HepG2 (cell line): ENCODE measurements at regions not wholly inside any gene's neighbourhood (a gene's known extent, or its start where the extent isn't known, plus 50 kb on each side); places are given as distances from the start of the nearest gene placed in this dataset.

Experiments
- HCFC1 ChIP-seq: fragments of 150-350 bp; IDR thresholded peaks from 2 replicates; pipeline ENCODE4 v1.6.1; 2014; ENCODE audit warnings: low read depth, low read length
- MAX ChIP-seq: IDR thresholded peaks from 2 replicates; pipeline ENCODE4 v1.6.1; 2012; ENCODE audit warnings: inconsistent platforms
- TAF1 ChIP-seq: sonication (generic); formaldehyde crosslinking; IDR thresholded peaks from 2 replicates; pipeline ENCODE4 v1.4.0; 2020; ENCODE audit warnings: missing genetic modification reagents
- ZNF253 ChIP-seq: sonication (generic); formaldehyde crosslinking; IDR thresholded peaks from 2 replicates; pipeline ENCODE4 v1.8.0; 2022; ENCODE audit warnings: mild to moderate bottlenecking, missing genetic modification reagents, borderline replicate concordance
- ZNF775 ChIP-seq: sonication (generic); formaldehyde crosslinking; IDR thresholded peaks from 2 replicates; pipeline ENCODE4 v1.4.0; 2020; ENCODE audit warnings: missing genetic modification reagents, mild to moderate bottlenecking, moderate library complexity, borderline replicate concordance
- ZSCAN20 ChIP-seq: sonication (generic); formaldehyde crosslinking; IDR thresholded peaks from 2 replicates; pipeline ENCODE4 v1.4.0; 2020; ENCODE audit warnings: missing genetic modification reagents, mild to moderate bottlenecking, borderline replicate concordance

- TF ChIP-seq TAF1 (no peak), MAX (no peak), ZSCAN20 (CRISPR knock-in tag) (no peak), ZNF253 (CRISPR knock-in tag) (no peak), HCFC1 (no peak), ZNF775 (CRISPR knock-in tag) (no peak)
Observed at GRCh38 chr13:103731959-103732358, 665.7 kb upstream of the SLC10A2 start.
